Glomerular visceral epithelial cell (primary cell): ENCODE measurements at regions not wholly inside any gene's neighbourhood (a gene's known extent, or its start where the extent isn't known, plus 50 kb on each side); places are given as distances from the start of the nearest gene placed in this dataset.
A peak's percentile ranks its signal among the peaks of the same experiment; 100 is the strongest.

Experiments
- DNase-seq: peaks from one replicate; pipeline ENCODE4 v3.0.0-alpha.2; 2016; ENCODE audit errors: extremely low spot score

DNA sequence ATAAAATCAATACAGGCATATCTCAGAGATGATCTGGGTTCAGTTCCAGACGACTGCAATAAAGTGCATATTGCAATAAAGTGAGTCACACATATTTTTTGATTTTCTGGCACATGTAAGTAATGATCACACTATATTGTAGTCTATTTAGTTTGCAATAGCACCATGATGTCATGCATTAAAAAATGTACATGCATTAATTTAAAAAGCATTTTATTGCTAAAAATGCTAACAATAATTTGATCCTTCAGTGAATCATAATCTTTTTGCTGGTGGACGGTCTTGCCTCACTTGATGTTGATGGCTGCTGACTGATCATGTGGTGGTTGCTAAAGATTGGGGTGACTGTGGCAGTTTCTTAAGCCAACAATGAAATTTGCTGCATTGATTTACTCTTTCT, 511.1 kb downstream of the OTOL1 start:
- DNase-seq = no peak

DNA sequence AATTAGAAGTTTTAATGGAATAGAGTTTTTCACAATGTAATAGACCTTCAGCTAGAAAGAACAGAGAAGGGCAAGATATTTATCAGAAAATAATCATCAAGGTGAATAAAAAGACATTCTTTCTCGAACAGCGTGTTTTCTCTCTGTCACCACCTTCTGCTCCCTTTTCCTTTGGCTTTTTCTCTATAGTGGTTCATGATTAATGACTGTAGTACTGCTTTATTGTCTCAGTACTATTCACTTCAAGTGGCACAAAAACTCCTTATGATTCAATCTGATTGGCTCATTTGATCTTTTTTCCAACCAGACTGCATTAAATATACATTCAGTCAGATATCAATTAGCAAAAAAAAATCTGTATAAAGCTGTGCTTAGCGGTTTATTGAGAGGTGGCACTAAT, 516.0 kb downstream of the OTOL1 start:
- no peak for DNase-seq

GRCh38 chr3:162014284-162014683, 517.7 kb downstream of the OTOL1 start:
- DNase-seq = no peak

- DNase-seq = no peak
Measured at GRCh38 chr3:162015856-162016255, 519.2 kb downstream of the OTOL1 start.

DNA sequence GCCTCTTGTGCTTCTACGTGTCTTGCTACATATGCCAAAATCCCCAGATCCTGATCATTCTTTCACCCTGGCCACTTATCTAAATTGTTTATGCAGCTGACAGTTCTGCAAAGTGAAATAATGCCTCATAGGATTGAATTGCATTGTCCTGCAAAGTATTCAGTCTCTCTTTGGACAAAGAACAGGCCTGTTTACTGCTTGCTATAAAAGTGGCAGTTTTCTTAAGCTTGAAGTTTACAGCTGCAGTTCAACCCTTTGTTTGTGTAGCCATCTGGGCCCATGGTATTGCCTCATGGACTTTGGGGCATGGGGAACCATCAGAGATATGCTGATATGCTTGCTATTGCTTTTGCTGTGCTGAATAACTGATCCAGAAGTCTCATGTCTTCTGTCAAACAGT, 523.2 kb downstream of the OTOL1 start:
- no peak for DNase-seq

DNA sequence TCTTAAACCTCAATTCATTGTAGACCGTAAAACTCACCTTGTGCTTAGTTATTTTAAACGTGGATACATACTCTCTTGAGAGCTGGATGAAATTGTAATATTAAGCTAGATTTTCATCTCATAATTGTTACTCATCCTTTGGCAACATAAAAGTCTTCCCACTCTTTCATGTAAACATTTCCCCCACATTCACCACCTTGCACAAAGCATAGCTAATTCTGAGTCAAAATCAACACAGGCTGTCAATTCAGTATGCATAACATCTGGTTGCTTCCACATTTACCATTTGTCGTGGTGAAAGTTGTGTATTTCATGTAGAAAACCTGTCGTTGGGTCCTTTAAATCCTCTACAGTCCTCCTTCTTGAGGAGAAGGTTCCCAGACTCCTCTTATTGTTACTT, 524.6 kb downstream of the OTOL1 start:
- DNase-seq = no peak

DNA sequence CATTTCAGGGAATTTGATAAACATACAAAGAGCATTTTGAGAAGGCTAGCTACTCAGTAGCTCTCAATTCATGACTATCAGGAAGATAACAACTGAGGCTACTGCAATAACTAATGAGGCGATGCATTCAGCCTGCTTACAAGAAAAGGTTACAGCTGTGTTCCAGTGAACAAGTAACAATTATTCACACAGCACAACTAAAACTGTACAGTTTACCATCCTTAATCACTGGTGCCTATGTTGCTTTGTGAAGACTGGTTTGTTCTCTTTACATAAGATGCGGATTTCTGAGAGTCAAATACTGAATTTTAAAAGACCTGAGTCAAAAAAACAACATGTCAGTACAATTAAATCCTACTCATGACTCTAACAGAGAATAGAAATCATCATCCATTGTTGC, 526.3 kb downstream of the OTOL1 start:
- no peak for DNase-seq

- no peak for DNase-seq
Measured at GRCh38 chr3:162029736-162030135, 533.1 kb downstream of the OTOL1 start.

GRCh38 chr3:162034368-162034767, 537.8 kb downstream of the OTOL1 start:
- DNase-seq = peak; percentile 47

DNA sequence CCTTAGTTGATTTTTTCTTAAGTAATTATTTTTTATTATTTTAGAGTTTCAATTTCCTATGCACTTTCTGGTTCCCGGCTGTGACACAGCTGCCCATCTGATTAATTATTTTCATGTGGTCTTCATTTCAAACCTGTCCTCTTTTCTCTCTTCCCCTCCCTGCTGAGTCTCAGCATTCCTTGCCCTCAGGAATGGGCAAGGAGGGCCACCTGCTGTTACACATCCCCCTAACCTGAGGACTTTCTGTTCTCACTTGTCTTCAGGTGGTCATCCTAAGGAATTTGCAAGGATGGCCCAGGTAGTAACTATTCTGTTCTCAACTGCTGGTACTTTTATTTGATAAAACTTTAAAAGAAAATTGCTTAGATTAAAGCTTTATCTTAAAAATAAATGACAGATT, 545.0 kb downstream of the OTOL1 start:
- no peak for DNase-seq

GRCh38 chr3:162052636-162053035, 556.0 kb downstream of the OTOL1 start:
- DNase-seq = no peak

- DNase-seq = no peak
Measured at GRCh38 chr3:162072656-162073164, 576.1 kb downstream of the OTOL1 start.

GRCh38 chr3:162073422-162073975, 576.9 kb downstream of the OTOL1 start:
- DNase-seq = no peak

DNA sequence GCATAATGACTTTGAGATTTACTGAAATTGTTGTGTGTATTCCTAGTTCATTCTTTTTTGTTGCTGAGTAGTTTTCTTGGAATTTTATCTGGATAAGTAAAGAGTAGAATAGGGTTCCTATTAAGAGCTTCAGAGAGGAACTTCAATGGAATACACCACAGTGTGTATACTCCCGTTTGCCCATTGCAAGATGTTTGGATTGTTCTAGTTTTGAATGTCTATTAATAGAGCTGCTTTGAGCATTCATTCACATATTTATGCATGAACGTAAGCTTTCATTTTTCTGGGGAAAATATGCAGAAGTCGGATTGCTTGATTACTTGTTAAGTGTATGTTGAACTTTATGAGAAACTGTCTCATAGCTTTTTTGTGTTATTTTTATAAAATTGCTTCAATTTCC, 580.5 kb downstream of the OTOL1 start:
- DNase-seq = no peak

DNA sequence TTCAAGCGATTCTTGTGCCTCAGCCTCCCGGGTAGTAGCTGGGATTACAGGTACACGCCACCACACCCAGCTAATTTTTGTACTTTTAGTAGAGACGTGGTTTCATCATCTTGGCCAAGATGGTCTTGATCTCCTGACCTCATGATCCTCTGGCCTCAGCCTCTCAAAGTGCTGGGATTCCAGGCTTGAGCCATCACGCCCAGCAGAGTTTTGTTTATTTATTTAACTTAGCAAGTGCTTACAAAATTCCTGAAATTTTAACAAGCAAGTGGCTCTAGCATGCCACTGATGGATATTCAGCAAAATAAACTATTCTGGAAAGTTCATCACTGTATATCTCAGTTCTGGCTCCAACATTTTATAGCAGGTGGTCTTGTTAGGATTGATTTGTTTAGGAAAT, 585.9 kb downstream of the OTOL1 start:
- no peak for DNase-seq

- no peak for DNase-seq
Measured at GRCh38 chr3:162087361-162087760, 590.8 kb downstream of the OTOL1 start.

DNA sequence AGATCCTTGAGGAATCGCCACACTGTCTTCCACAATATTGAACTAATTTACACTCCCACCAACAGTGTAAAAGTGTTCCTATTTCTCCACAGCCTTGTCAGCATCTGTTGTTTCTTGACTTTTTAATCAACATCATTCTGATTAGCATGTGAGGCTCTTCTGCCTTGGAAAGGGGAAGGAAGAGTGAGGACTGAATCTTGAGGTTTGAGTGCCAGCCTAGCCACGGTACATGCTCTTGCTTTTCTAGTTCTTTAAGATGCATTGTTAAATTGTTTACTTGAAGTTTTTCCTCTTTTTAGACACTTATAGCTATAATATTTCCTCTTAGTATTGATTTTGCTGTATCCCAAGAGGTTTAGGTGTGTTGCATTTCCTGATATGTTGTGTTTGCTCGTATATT, 596.1 kb downstream of the OTOL1 start:
- DNase-seq = no peak

DNA sequence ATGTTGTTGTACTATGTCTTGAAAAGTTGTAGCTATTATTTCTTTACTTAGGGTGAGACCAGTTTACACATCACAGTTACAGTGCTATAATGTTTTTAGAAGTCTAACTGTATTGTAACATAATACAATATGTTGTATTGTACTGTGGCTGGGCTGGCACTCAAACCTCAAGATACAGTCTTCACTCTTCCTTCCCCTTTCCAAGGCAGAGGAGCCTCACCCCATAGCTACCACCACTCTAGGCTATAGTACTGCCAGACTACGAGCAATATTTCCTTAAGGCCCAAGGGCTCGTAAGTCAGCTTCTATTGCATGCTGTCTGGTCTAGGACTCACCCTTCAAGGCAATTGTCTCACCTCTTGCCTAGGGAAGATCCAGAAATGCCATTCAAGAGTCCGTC, 597.7 kb downstream of the OTOL1 start:
- DNase-seq = no peak

- DNase-seq = no peak
Measured at GRCh38 chr3:162096874-162097273, 600.3 kb downstream of the OTOL1 start.

DNA sequence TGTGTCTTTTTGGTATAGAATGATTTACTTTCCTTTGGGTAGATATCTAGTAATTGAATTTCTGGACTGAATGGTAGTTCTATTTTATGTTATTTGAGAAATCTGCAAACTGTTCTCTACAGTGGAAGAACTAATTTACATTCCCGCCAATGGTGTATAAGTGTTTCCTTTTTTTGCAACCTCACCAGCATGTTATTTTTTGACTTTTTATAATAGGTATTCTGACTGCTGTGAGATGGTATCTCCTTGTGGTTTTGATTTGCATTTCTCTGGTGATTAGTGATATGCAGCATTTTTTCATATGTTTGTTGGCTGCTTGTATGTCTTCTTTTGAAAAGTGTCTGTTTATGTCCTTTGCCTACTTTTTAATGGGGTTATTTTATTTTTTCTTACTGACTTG, 607.2 kb downstream of the OTOL1 start:
- DNase-seq = no peak

- DNase-seq = no peak
Measured at GRCh38 chr3:162111861-162112260, 615.3 kb downstream of the OTOL1 start.

GRCh38 chr3:162112719-162113118, 616.1 kb downstream of the OTOL1 start:
- DNase-seq = no peak

DNA sequence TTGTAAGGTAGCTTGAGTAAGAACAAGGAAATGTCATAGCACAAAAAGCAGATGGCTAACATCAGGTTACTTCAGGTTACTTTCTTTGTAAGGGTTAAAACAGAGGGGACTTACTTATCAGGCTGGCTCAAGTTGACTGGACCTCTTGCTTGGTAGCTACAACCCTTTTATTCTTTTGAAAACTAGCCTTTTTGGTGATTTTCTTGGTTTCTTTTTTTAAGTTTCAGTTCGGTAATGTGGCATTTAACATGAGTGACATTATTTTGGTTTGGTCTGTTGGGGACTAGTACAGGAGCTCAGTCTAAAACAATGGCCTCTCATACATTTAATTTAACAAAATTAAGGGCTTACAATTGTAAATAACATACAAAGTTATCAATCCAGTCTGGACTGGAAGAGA, 621.4 kb downstream of the OTOL1 start:
- DNase-seq = no peak

DNA sequence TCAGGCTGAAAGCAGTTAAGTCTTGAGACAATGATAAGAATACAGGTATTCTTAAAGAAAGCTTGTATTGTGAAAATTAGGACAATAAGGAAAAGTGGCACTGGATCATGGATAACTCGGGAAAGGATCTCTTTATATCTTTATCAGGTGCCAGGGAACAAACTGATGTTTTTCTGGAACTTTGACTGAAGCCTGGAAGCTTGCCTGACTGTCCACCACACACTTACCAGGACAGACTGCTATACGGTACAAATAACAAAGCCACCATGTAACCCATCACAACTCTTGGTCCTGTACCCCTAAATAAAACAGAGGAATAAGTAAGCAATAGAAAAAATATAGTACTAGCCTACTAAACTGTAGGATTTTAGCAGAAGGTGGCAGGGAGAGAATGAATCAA, 623.0 kb downstream of the OTOL1 start:
- no peak for DNase-seq
